GM23338 (cell line): ENCODE measurements at regions not wholly inside any gene's neighbourhood (a gene's known extent, or its start where the extent isn't known, plus 50 kb on each side); places are given as distances from the start of the nearest gene placed in this dataset.
"Not testable (repeated sequence)": the region's sequence is repeated elsewhere in the genome, so short reads cannot be mapped to it uniquely, and the experiment has no call there.

ENCODE experiments used
- ATAC-seq: fragments of 200-7000 bp; cut with Tn5 transposase; 3 replicates; pipeline ENCODE4 v1.9.1; 2020
- DNase-seq: peaks from one replicate; pipeline ENCODE4 v3.0.0-alpha.2; 2015; ENCODE audit warnings: low spot score
- H2AFZ ChIP-seq: fragments of 200-600 bp; sonication (generic); 2 replicates; pipeline ENCODE4 v1.8.0; 2016; ENCODE audit warnings: antibody characterized with exemption, mild to moderate bottlenecking, moderate library complexity
- H3F3A ChIP-seq: fragments of 200-600 bp; sonication (generic); replicated peaks from 2 replicates; pipeline ENCODE4 v1.8.0; 2017; ENCODE audit warnings: antibody characterized with exemption, mixed run types, low read depth
- H3K27ac ChIP-seq: fragments of 200-600 bp; sonication (generic); 2 replicates; pipeline ENCODE4 v1.6.1; 2016; ENCODE audit warnings: low read depth
- H3K27me3 ChIP-seq: fragments of 200-600 bp; sonication (generic); 2 replicates; pipeline ENCODE4 v1.8.0; 2016; ENCODE audit warnings: mild to moderate bottlenecking, mixed run types, moderate library complexity; ENCODE audit not compliant: insufficient read depth
- H3K36me3 ChIP-seq: fragments of 200-600 bp; sonication (generic); 2 replicates; pipeline ENCODE4 v1.8.0; 2016; ENCODE audit warnings: mild to moderate bottlenecking; ENCODE audit not compliant: insufficient read depth
- H3K4me1 ChIP-seq: fragments of 200-600 bp; sonication (generic); 2 replicates; pipeline ENCODE4 v1.8.0; 2016; ENCODE audit warnings: mild to moderate bottlenecking, moderate library complexity; ENCODE audit not compliant: insufficient read depth
- H3K4me2 ChIP-seq: fragments of 200-600 bp; sonication (generic); 2 replicates; pipeline ENCODE4 v1.7.1; 2017; ENCODE audit warnings: mixed run types
- H3K4me3 ChIP-seq: fragments of 200-600 bp; sonication (generic); 2 replicates; pipeline ENCODE4 v1.6.1; 2016; ENCODE audit warnings: mixed run types
- H3K79me2 ChIP-seq: fragments of 200-600 bp; sonication (generic); replicated peaks from 2 replicates; pipeline ENCODE4 v1.8.0; 2017; ENCODE audit warnings: mild to moderate bottlenecking; ENCODE audit not compliant: insufficient read depth
- H3K9me2 ChIP-seq: fragments of 200-600 bp; sonication (generic); 2 replicates; pipeline ENCODE4 v1.8.0; 2017; ENCODE audit not compliant: insufficient read depth
- H4K20me1 ChIP-seq: fragments of 200-600 bp; sonication (generic); replicated peaks from 2 replicates; pipeline ENCODE4 v1.8.0; 2017; ENCODE audit warnings: mild to moderate bottlenecking; ENCODE audit not compliant: insufficient read depth
- H3K27ac Mint-ChIP-seq: 2 replicates; pipeline ENCODE4 v1.8.0; 2020; ENCODE audit warnings: inconsistent platforms, mild to moderate bottlenecking, moderate library complexity, mixed read lengths
- H3K27me3 Mint-ChIP-seq: 3 replicates; pipeline ENCODE4 v1.8.0; 2022; ENCODE audit warnings: low read depth, mild to moderate bottlenecking, moderate library complexity, mixed read lengths, inconsistent platforms; ENCODE audit not compliant: insufficient read depth, poor library complexity
- H3K36me3 Mint-ChIP-seq: 3 replicates; pipeline ENCODE4 v1.8.0; 2021; ENCODE audit warnings: low read depth, mild to moderate bottlenecking, inconsistent platforms, moderate library complexity, mixed read lengths
- H3K4me1 Mint-ChIP-seq: 3 replicates; pipeline ENCODE4 v1.8.0; 2020; ENCODE audit warnings: mild to moderate bottlenecking, inconsistent platforms, mixed read lengths
- H3K4me3 Mint-ChIP-seq: 3 replicates; pipeline ENCODE4 v1.8.0; 2021; ENCODE audit warnings: moderate library complexity, mild to moderate bottlenecking, inconsistent platforms, mixed read lengths
- H3K9me3 Mint-ChIP-seq: 3 replicates; pipeline ENCODE4 v1.8.0; 2020; ENCODE audit warnings: moderate library complexity, mild to moderate bottlenecking, inconsistent platforms, mixed read lengths
- CREB1 ChIP-seq: fragments of 250-450 bp; sonication (Bioruptor Pico); IDR thresholded peaks from 2 replicates; pipeline ENCODE4 v1.5.0; 2020; ENCODE audit warnings: low read depth, mild to moderate bottlenecking, moderate library complexity
- CTCF ChIP-seq, 2 experiments: fragments of 200-600 bp in 1 of 2; sonication (generic) in 1 of 2; conservative IDR thresholded peaks; 2 replicates each; pipeline versions ENCODE4 v1.5.1 to v1.6.1; 2016 to 2017; ENCODE audit warnings: antibody characterized with exemption in 2 of 2, low read depth in 2 of 2, mild to moderate bottlenecking in 2 of 2, moderate library complexity in 1 of 2
- ETS1 ChIP-seq: IDR thresholded peaks from 2 replicates; pipeline ENCODE4 v1.6.1; 2016; ENCODE audit warnings: antibody characterized with exemption
- EZH2phosphoT487 ChIP-seq: fragments of 200-600 bp; sonication (generic); IDR thresholded peaks from one replicate; pipeline ENCODE4 v1.8.1; 2018; ENCODE audit warnings: antibody characterized with exemption; ENCODE audit not compliant: unreplicated experiment
- JUNB ChIP-seq: IDR thresholded peaks from one replicate; pipeline ENCODE4 v1.6.1; 2016; ENCODE audit warnings: antibody characterized with exemption; ENCODE audit not compliant: unreplicated experiment
- NANOG ChIP-seq: IDR thresholded peaks from 2 replicates; pipeline ENCODE4 v1.6.1; 2016; ENCODE audit warnings: antibody characterized with exemption, borderline replicate concordance
- POLR2AphosphoS5 ChIP-seq: IDR thresholded peaks from 2 replicates; pipeline ENCODE4 v1.6.1; 2016; ENCODE audit warnings: antibody characterized with exemption, low read depth
- ZNF462 ChIP-seq: fragments of 250-450 bp; sonication (Bioruptor Pico); IDR thresholded peaks from 2 replicates; pipeline ENCODE4 v1.5.0; 2020; ENCODE audit warnings: mild to moderate bottlenecking, moderate library complexity
- TF ChIP-seq, protein P1 (sequence below): IDR thresholded peaks from one replicate; pipeline ENCODE4 v1.6.1; 2018; ENCODE audit warnings: antibody characterized with exemption; ENCODE audit not compliant: unreplicated experiment

DNA sequence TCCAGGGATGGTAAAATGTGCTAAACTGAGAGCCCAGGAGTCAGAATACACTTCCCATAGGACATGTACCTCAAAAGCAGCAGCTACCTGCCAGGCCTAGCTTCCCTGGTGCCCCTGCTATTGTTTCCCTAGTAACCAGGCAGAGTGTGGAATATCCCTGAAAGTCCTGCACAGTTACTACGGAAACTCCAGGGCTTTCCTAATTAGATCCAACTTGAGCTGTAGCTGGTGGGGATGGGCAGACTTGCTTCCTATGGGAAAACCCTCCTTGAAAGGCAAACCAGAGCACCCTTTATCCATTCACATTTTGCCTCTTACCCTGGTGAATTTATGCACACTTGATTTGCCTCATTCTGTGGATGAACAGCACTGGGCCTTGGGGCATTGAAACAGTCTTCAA lies 559.9 kb upstream of the PBX1 start (continued):
- no peak for TF ChIP-seq ETS1

DNA sequence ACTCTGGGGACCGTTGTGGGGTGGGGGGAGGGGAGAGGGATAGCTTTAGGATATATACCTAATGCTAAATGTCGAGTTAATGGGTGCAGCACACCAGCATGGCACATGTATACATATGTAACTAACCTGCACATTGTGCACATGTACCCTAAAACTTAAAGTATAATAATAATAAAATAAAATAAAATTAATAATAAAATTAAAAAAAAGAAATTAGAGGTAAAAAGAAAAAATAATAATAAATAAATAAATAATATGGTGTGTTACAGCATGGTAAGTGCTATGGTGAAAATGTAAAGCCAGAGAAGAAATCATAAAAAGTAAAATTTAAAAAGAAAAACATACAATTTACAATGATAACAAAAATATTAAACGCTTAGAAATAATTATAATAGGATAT lies 552.8 kb upstream of the PBX1 start:
- peaks cover 27% of the 10 kb centered on the region for H3K9me3 Mint-ChIP-seq
- DNase-seq, H3K4me1 ChIP-seq, H4K20me1 ChIP-seq, H3K4me3 ChIP-seq, H3K79me2 ChIP-seq, H3K36me3 Mint-ChIP-seq, H2AFZ ChIP-seq, H3K4me1 Mint-ChIP-seq, H3K36me3 ChIP-seq, H3K27me3 ChIP-seq, H3K27me3 Mint-ChIP-seq, H3K4me2 ChIP-seq, H3K4me3 Mint-ChIP-seq, H3F3A ChIP-seq, ATAC-seq, H3K9me2 ChIP-seq, H3K27ac Mint-ChIP-seq, H3K27ac ChIP-seq: not testable (repeated sequence)

GRCh38 chr1:164006621-164007020 lies 552.4 kb upstream of the PBX1 start:
- H3K27ac ChIP-seq = no peak overlapping the region
- Mint-ChIP-seq H3K4me3 (no peak overlapping the region), H3K27me3 (no peaks in the 10 kb centered on the region), H3K4me1 (no peaks in the 10 kb centered on the region), H3K36me3 (peaks cover 12% of the 10 kb centered on the region; the same call in 2 of the 3 replicates), H3K27ac (no peak overlapping the region), H3K9me3 (peaks cover 29% of the 10 kb centered on the region)
- no peaks in the 10 kb centered on the region for H3K36me3 ChIP-seq
- no peaks in the 10 kb centered on the region for H3K9me2 ChIP-seq
- H4K20me1 ChIP-seq = no peaks in the 10 kb centered on the region
- no peak overlapping the region for H3K4me3 ChIP-seq
- no peaks in the 10 kb centered on the region for H3K4me1 ChIP-seq
- no peaks in the 10 kb centered on the region for H3K27me3 ChIP-seq
- H3K79me2 ChIP-seq = no peaks in the 10 kb centered on the region
- H3K4me2 ChIP-seq = no peak overlapping the region
- DNase-seq = no peak
- ATAC-seq = no peak
- H2AFZ ChIP-seq = no peak overlapping the region
- H3F3A ChIP-seq = no peaks in the 10 kb centered on the region
- TF ChIP-seq ZNF462 (CRISPR knock-in tag) (no peak), CTCF (conservative IDR thresholded peaks at IDR 0.05; ENCODE audit: low read depth in 2 of 2) (no peak), JUNB (no peak), EZH2phosphoT487 (no peak), CREB1 (CRISPR knock-in tag) (no peak), NANOG (no peak), POLR2AphosphoS5 (no peak)
- TF ChIP-seq, protein P1, sequence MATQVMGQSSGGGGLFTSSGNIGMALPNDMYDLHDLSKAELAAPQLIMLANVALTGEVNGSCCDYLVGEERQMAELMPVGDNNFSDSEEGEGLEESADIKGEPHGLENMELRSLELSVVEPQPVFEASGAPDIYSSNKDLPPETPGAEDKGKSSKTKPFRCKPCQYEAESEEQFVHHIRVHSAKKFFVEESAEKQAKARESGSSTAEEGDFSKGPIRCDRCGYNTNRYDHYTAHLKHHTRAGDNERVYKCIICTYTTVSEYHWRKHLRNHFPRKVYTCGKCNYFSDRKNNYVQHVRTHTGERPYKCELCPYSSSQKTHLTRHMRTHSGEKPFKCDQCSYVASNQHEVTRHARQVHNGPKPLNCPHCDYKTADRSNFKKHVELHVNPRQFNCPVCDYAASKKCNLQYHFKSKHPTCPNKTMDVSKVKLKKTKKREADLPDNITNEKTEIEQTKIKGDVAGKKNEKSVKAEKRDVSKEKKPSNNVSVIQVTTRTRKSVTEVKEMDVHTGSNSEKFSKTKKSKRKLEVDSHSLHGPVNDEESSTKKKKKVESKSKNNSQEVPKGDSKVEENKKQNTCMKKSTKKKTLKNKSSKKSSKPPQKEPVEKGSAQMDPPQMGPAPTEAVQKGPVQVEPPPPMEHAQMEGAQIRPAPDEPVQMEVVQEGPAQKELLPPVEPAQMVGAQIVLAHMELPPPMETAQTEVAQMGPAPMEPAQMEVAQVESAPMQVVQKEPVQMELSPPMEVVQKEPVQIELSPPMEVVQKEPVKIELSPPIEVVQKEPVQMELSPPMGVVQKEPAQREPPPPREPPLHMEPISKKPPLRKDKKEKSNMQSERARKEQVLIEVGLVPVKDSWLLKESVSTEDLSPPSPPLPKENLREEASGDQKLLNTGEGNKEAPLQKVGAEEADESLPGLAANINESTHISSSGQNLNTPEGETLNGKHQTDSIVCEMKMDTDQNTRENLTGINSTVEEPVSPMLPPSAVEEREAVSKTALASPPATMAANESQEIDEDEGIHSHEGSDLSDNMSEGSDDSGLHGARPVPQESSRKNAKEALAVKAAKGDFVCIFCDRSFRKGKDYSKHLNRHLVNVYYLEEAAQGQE = no peak
